ENCODE measurements at regions not wholly inside any gene's neighbourhood (a gene's known extent, or its start where the extent isn't known, plus 50 kb on each side); places are given as distances from the start of the nearest gene placed in this dataset.
"Not testable (repeated sequence)": the region's sequence is repeated elsewhere in the genome, so short reads cannot be mapped to it uniquely, and the experiment has no call there.

DNA sequence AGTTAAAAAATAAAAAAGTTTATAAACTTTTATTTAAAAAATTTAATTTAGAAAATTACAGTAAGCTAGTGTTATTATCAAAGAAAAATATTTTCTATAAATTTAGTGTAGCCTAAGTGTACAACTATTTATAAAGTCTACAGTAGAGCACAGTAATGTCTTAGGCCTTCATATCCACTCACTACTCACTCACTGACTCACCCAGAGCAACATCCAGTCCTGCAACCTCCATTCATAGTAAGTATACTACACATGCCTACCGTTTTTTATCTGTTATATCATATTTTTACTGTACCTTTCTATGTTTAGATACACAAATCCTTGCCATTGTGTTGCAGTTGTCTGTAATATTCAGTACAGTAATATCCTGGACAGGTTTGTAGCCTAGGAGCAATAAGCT, 129.0 kb upstream of the FAM47B start:
- TF ChIP-seq, protein P1, sequence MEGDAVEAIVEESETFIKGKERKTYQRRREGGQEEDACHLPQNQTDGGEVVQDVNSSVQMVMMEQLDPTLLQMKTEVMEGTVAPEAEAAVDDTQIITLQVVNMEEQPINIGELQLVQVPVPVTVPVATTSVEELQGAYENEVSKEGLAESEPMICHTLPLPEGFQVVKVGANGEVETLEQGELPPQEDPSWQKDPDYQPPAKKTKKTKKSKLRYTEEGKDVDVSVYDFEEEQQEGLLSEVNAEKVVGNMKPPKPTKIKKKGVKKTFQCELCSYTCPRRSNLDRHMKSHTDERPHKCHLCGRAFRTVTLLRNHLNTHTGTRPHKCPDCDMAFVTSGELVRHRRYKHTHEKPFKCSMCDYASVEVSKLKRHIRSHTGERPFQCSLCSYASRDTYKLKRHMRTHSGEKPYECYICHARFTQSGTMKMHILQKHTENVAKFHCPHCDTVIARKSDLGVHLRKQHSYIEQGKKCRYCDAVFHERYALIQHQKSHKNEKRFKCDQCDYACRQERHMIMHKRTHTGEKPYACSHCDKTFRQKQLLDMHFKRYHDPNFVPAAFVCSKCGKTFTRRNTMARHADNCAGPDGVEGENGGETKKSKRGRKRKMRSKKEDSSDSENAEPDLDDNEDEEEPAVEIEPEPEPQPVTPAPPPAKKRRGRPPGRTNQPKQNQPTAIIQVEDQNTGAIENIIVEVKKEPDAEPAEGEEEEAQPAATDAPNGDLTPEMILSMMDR (IDR thresholded peaks at IDR 0.05) = no peak
- TF ChIP-seq EZH2phosphoT487 (IDR thresholded peaks at IDR 0.05) (no peak), EZH2 (IDR thresholded peaks at IDR 0.05) (no peak)
- H3K4me1 Mint-ChIP-seq = peaks cover 10% of the 10 kb centered on the region
- no peak overlapping the region for H3K27ac ChIP-seq
- no peaks in the 10 kb centered on the region for H3F3A ChIP-seq (ENCODE audit: low read depth)
- H3K36me3 ChIP-seq = no peaks in the 10 kb centered on the region
- H3K9ac ChIP-seq = no peak overlapping the region
- no peaks in the 10 kb centered on the region for H3K27me3 ChIP-seq
- no peak overlapping the region for H3K4me3 Mint-ChIP-seq
- H3K79me2 ChIP-seq (ENCODE audit: low read depth) = no peaks in the 10 kb centered on the region
- DNase-seq (ENCODE audit: low spot score) = no peak
- no peaks in the 10 kb centered on the region for H3K9me3 Mint-ChIP-seq
- H3K27ac Mint-ChIP-seq = no peak overlapping the region
- no peaks in the 10 kb centered on the region for H3K27me3 Mint-ChIP-seq (ENCODE audit: insufficient read depth, low read depth)
- H3K4me3 ChIP-seq = no peak overlapping the region
- H3K36me3 Mint-ChIP-seq = no peaks in the 10 kb centered on the region
- H3K4me2 ChIP-seq = no peak overlapping the region
- no peaks in the 10 kb centered on the region for H3K9me3 ChIP-seq (ENCODE audit: low read depth)
- H3K4me1 ChIP-seq = peaks cover 6% of the 10 kb centered on the region
- no peaks in the 10 kb centered on the region for H4K20me1 ChIP-seq (ENCODE audit: low read depth)
- H2AFZ ChIP-seq (replicated peaks) = no peak overlapping the region

DNA sequence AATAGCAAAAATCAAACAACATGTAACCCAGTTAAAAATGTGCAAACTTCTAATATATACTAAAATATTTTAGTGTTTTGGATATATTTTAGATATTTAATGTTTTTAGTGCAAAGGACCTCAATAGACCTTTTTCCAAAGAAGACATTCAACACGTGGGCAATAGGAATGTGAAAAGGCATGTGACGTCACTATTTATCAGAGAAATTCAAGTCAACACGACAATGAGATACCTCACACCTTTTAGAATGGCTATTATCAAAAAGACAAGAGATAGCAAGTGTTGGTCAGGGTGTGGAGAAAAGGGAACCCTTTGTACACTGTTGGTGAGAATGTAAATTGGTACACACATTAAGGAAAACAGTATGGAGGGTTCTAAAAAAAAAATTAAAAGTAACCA, 115.6 kb upstream of the FAM47B start:
- DNase-seq (ENCODE audit: low spot score) = no peak
- H3K4me3 Mint-ChIP-seq = no peak overlapping the region

DNA sequence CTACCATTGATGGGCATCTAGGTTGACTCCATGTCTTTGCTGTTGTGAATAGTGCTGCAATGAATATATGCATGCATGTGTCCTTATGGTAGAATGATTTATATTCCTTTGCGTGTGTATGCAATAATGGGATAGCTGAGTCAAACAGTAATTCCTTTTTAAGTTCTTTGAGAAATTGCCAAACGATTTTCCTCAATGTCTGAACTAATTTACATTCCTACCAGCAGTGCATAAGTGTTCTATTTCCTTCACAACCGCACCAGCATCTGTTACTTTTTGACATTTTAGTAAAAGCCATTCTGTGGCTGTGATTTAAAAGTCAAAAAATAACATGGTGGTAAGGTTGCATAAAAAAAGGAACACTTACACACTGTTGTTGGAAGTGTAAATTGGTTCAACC, 103.1 kb upstream of the FAM47B start:
- no peak overlapping the region for H3K27ac Mint-ChIP-seq
- Histone ChIP-seq H3K27me3 (no peaks in the 10 kb centered on the region), H3K4me1 (no peaks in the 10 kb centered on the region), H3F3A (ENCODE audit: low read depth) (no peaks in the 10 kb centered on the region), H3K4me2 (no peak overlapping the region), H3K36me3 (no peaks in the 10 kb centered on the region), H3K79me2 (ENCODE audit: low read depth) (no peaks in the 10 kb centered on the region), H2AFZ (replicated peaks) (no peak overlapping the region), H3K9ac (no peak overlapping the region), H4K20me1 (ENCODE audit: low read depth) (no peaks in the 10 kb centered on the region), H3K27ac (no peak overlapping the region), H3K9me3 (ENCODE audit: low read depth) (peaks cover 9% of the 10 kb centered on the region), H3K4me3 (no peak overlapping the region)
- H3K27me3 Mint-ChIP-seq (ENCODE audit: insufficient read depth, low read depth) = no peaks in the 10 kb centered on the region
- H3K9me3 Mint-ChIP-seq = peaks cover 12% of the 10 kb centered on the region
- DNase-seq (ENCODE audit: low spot score) = no peak
- no peaks in the 10 kb centered on the region for H3K36me3 Mint-ChIP-seq
- no peak for TF ChIP-seq EZH2 (IDR thresholded peaks at IDR 0.05)
- TF ChIP-seq EZH2phosphoT487 (IDR thresholded peaks at IDR 0.05) = no peak
- TF ChIP-seq, protein P1 (IDR thresholded peaks at IDR 0.05) = no peak
- no peaks in the 10 kb centered on the region for H3K4me1 Mint-ChIP-seq
- no peak overlapping the region for H3K4me3 Mint-ChIP-seq

More for the DNA sequence above, 115.6 kb upstream of the FAM47B start:
- H3K27me3 Mint-ChIP-seq (ENCODE audit: insufficient read depth, low read depth) = no peaks in the 10 kb centered on the region
- no peaks in the 10 kb centered on the region for H3K36me3 ChIP-seq
- no peak overlapping the region for H3K4me2 ChIP-seq
- no peak overlapping the region for H2AFZ ChIP-seq (replicated peaks)
- H3F3A ChIP-seq (ENCODE audit: low read depth) = no peaks in the 10 kb centered on the region
- H3K27ac Mint-ChIP-seq = no peak overlapping the region
- no peaks in the 10 kb centered on the region for H3K79me2 ChIP-seq (ENCODE audit: low read depth)
- no peaks in the 10 kb centered on the region for H3K9me3 ChIP-seq (ENCODE audit: low read depth)
- no peaks in the 10 kb centered on the region for H4K20me1 ChIP-seq (ENCODE audit: low read depth)
- no peak for TF ChIP-seq EZH2 (IDR thresholded peaks at IDR 0.05)
- TF ChIP-seq, protein P1 (IDR thresholded peaks at IDR 0.05) = no peak
- no peak for TF ChIP-seq EZH2phosphoT487 (IDR thresholded peaks at IDR 0.05)
- H3K4me1 ChIP-seq = no peaks in the 10 kb centered on the region
- no peaks in the 10 kb centered on the region for H3K4me1 Mint-ChIP-seq
- no peaks in the 10 kb centered on the region for H3K27me3 ChIP-seq
- H3K9me3 Mint-ChIP-seq = peaks cover 7% of the 10 kb centered on the region
- no peak overlapping the region for H3K9ac ChIP-seq
- H3K27ac ChIP-seq = no peak overlapping the region
- H3K36me3 Mint-ChIP-seq = no peaks in the 10 kb centered on the region
- no peak overlapping the region for H3K4me3 ChIP-seq

DNA sequence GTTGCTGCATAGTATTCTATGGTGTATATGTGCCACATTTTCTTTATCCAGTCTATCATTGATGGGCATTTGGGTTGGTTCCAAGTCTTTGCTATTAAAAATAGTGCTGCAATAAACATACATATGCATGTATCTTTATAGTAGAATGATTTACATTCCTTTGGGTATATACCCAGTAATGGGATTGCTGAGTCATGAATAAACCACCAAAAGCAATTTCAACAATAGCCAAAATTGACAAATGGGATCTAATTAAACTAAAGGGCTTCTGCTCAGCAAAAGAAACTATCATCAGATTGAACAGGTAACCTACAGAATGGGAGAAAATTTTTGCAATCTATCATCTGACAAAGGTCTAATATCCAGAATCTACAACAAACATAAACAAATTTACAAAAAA, 101.4 kb upstream of the FAM47B start:
- H3K36me3 Mint-ChIP-seq; H3K27me3 Mint-ChIP-seq (ENCODE audit: insufficient read depth, low read depth); DNase-seq (ENCODE audit: low spot score): not testable (repeated sequence)

More for the DNA sequence above, 101.4 kb upstream of the FAM47B start:
- not testable (repeated sequence) for H3K27ac ChIP-seq; H3K9ac ChIP-seq; H3K4me1 ChIP-seq; H2AFZ ChIP-seq (replicated peaks); H3K36me3 ChIP-seq; H3K27ac Mint-ChIP-seq; H3K4me2 ChIP-seq; H3K27me3 ChIP-seq; H3K4me3 ChIP-seq; H3K9me3 ChIP-seq (ENCODE audit: low read depth); H3F3A ChIP-seq (ENCODE audit: low read depth); H3K79me2 ChIP-seq (ENCODE audit: low read depth); H4K20me1 ChIP-seq (ENCODE audit: low read depth); H3K4me3 Mint-ChIP-seq; H3K4me1 Mint-ChIP-seq
- peaks cover 12% of the 10 kb centered on the region for H3K9me3 Mint-ChIP-seq

Measured in neural progenitor cell (in vitro differentiated cells).